Transverse colon (tissue), 3 donors: ENCODE measurements at regions not wholly inside any gene's neighbourhood (a gene's known extent, or its start where the extent isn't known, plus 50 kb on each side); places are given as distances from the start of the nearest gene placed in this dataset.

Experiments used
- EP300 ChIP-seq: sonication (generic); formaldehyde crosslinking; IDR thresholded peaks from one replicate; pipeline ENCODE4 v1.6.1; 2017; ENCODE audit warnings: antibody characterized with exemption, low read depth
- POLR2A ChIP-seq: fragments of 450-650 bp; IDR thresholded peaks from one replicate; pipeline ENCODE4 v1.6.1; 2016; ENCODE audit warnings: antibody characterized with exemption, mild to moderate bottlenecking, moderate library complexity
- TF ChIP-seq, protein P1 (sequence below), 5 experiments: fragments of 200-600 bp in 3 of 5; fragments of 450-650 bp in 2 of 5; sonication (generic) in 3 of 5; IDR thresholded peaks; 1 replicate in 2 of 5; 2 replicates in 3 of 5; pipeline ENCODE4 v1.5.1; 2016 to 2017; ENCODE audit warnings: antibody characterized with exemption in 5 of 5, inconsistent platforms in 3 of 5, mild to moderate bottlenecking in 2 of 5, moderate library complexity in 1 of 5

DNA sequence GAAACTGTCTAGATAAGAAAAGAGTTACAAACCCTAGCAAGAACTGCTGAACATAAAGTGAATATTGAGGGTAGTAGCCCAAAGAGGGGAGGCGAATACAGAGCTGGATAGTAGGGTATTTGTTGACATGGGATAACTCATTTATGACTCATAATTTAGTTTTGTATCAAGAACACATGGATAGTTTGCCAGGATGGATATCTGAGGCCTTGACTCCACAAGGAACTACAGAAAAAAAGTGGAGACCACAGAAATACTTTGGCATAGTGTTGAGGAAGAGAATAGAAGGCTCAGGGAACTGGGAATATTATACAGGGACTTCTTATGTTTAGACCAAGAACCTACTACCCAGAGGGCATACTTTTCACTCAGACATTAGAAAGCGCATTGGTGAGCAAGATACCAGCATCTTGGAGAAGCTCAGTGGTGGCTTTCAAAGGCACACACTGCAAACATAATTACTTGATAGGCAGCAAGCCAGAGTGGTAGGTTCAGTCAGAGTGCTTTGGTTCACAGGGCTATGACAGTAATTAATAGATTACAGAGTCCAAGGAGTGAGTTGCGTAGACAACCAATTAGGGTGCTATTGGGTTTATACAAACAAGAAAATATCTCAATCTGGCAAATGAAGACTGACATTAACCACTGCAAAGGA is 51.9 kb upstream of the ZBTB7C start:
- TF ChIP-seq, protein P1, sequence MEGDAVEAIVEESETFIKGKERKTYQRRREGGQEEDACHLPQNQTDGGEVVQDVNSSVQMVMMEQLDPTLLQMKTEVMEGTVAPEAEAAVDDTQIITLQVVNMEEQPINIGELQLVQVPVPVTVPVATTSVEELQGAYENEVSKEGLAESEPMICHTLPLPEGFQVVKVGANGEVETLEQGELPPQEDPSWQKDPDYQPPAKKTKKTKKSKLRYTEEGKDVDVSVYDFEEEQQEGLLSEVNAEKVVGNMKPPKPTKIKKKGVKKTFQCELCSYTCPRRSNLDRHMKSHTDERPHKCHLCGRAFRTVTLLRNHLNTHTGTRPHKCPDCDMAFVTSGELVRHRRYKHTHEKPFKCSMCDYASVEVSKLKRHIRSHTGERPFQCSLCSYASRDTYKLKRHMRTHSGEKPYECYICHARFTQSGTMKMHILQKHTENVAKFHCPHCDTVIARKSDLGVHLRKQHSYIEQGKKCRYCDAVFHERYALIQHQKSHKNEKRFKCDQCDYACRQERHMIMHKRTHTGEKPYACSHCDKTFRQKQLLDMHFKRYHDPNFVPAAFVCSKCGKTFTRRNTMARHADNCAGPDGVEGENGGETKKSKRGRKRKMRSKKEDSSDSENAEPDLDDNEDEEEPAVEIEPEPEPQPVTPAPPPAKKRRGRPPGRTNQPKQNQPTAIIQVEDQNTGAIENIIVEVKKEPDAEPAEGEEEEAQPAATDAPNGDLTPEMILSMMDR (IDR thresholded peaks at IDR 0.05), result no peak
- TF ChIP-seq POLR2A, result no peak
- no peak for TF ChIP-seq EP300
